ENCODE measurements at regions not wholly inside any gene's neighbourhood (a gene's known extent, or its start where the extent isn't known, plus 50 kb on each side); places are given as distances from the start of the nearest gene placed in this dataset.

- no peak for DNase-seq
These were observed 828.4 kb downstream of the VGLL3 start for GRCh38 chr3:86162521-86162920.

- DNase-seq = no peak
These were observed 829.5 kb downstream of the VGLL3 start for GRCh38 chr3:86161493-86161892.

GRCh38 chr3:86152620-86153019, 838.3 kb downstream of the VGLL3 start:
- no peak for DNase-seq

GRCh38 chr3:86149054-86149453, 841.9 kb downstream of the VGLL3 start:
- no peak for DNase-seq

GRCh38 chr3:86147119-86147518, 843.8 kb downstream of the VGLL3 start:
- no peak for DNase-seq

- DNase-seq = no peak
These were observed 864.4 kb downstream of the VGLL3 start for GRCh38 chr3:86126552-86126951.
